ENCODE measurements at regions not wholly inside any gene's neighbourhood (a gene's known extent, or its start where the extent isn't known, plus 50 kb on each side); places are given as distances from the start of the nearest gene placed in this dataset.

DNA sequence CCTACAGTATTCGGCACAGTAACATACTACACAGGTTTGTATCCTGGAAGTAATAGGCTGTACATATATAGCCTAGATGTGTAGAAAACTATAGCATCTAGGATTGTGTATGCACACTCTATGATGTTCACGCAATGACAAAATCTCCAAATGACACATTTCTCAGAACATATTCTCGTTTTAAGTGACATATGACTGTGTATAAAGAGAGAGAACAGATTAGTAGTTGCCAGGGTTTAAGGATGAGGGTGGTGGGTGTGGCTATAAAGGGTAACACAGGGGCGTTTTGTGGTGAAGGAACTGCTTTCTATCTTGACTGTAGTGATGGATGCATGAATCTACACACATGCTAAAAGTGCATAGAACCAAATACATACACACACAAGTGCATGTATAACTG, 101.2 kb downstream of the ARL4A start:
- TF ChIP-seq ZNF8 (CRISPR knock-in tag; IDR thresholded peaks at IDR 0.05): no peak
- TF ChIP-seq, protein P1, sequence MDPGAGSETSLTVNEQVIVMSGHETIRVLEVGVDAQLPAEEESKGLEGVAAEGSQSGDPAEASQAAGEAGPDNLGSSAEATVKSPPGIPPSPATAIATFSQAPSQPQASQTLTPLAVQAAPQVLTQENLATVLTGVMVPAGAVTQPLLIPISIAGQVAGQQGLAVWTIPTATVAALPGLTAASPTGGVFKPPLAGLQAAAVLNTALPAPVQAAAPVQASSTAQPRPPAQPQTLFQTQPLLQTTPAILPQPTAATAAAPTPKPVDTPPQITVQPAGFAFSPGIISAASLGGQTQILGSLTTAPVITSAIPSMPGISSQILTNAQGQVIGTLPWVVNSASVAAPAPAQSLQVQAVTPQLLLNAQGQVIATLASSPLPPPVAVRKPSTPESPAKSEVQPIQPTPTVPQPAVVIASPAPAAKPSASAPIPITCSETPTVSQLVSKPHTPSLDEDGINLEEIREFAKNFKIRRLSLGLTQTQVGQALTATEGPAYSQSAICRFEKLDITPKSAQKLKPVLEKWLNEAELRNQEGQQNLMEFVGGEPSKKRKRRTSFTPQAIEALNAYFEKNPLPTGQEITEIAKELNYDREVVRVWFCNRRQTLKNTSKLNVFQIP (CRISPR knock-in tag; IDR thresholded peaks at IDR 0.05; ENCODE audit: borderline replicate concordance, low read depth): no peak
- TF ChIP-seq ZNF70 (CRISPR knock-in tag; IDR thresholded peaks at IDR 0.05): no peak
- TF ChIP-seq ZFP3 (CRISPR knock-in tag; IDR thresholded peaks at IDR 0.05): no peak
- no peak for TF ChIP-seq ISL1 (CRISPR knock-in tag; IDR thresholded peaks at IDR 0.05)
- no peak for TF ChIP-seq ZC3H10 (CRISPR knock-in tag; IDR thresholded peaks at IDR 0.05)
- no peak for TF ChIP-seq ESRRG (CRISPR knock-in tag; IDR thresholded peaks at IDR 0.05)
- TF ChIP-seq, protein P2, sequence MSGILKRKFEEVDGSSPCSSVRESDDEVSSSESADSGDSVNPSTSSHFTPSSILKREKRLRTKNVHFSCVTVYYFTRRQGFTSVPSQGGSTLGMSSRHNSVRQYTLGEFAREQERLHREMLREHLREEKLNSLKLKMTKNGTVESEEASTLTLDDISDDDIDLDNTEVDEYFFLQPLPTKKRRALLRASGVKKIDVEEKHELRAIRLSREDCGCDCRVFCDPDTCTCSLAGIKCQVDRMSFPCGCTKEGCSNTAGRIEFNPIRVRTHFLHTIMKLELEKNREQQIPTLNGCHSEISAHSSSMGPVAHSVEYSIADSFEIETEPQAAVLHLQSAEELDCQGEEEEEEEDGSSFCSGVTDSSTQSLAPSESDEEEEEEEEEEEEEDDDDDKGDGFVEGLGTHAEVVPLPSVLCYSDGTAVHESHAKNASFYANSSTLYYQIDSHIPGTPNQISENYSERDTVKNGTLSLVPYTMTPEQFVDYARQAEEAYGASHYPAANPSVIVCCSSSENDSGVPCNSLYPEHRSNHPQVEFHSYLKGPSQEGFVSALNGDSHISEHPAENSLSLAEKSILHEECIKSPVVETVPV (CRISPR knock-in tag; IDR thresholded peaks at IDR 0.05): no peak
- TF ChIP-seq TOX (CRISPR knock-in tag; IDR thresholded peaks at IDR 0.05; ENCODE audit: borderline replicate concordance): no peak
- TF ChIP-seq, protein P3, sequence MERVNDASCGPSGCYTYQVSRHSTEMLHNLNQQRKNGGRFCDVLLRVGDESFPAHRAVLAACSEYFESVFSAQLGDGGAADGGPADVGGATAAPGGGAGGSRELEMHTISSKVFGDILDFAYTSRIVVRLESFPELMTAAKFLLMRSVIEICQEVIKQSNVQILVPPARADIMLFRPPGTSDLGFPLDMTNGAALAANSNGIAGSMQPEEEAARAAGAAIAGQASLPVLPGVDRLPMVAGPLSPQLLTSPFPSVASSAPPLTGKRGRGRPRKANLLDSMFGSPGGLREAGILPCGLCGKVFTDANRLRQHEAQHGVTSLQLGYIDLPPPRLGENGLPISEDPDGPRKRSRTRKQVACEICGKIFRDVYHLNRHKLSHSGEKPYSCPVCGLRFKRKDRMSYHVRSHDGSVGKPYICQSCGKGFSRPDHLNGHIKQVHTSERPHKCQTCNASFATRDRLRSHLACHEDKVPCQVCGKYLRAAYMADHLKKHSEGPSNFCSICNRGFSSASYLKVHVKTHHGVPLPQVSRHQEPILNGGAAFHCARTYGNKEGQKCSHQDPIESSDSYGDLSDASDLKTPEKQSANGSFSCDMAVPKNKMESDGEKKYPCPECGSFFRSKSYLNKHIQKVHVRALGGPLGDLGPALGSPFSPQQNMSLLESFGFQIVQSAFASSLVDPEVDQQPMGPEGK (CRISPR knock-in tag; IDR thresholded peaks at IDR 0.05; ENCODE audit: borderline replicate concordance): no peak
- TF ChIP-seq, protein P4, sequence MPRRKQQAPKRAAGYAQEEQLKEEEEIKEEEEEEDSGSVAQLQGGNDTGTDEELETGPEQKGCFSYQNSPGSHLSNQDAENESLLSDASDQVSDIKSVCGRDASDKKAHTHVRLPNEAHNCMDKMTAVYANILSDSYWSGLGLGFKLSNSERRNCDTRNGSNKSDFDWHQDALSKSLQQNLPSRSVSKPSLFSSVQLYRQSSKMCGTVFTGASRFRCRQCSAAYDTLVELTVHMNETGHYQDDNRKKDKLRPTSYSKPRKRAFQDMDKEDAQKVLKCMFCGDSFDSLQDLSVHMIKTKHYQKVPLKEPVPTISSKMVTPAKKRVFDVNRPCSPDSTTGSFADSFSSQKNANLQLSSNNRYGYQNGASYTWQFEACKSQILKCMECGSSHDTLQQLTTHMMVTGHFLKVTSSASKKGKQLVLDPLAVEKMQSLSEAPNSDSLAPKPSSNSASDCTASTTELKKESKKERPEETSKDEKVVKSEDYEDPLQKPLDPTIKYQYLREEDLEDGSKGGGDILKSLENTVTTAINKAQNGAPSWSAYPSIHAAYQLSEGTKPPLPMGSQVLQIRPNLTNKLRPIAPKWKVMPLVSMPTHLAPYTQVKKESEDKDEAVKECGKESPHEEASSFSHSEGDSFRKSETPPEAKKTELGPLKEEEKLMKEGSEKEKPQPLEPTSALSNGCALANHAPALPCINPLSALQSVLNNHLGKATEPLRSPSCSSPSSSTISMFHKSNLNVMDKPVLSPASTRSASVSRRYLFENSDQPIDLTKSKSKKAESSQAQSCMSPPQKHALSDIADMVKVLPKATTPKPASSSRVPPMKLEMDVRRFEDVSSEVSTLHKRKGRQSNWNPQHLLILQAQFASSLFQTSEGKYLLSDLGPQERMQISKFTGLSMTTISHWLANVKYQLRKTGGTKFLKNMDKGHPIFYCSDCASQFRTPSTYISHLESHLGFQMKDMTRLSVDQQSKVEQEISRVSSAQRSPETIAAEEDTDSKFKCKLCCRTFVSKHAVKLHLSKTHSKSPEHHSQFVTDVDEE (CRISPR knock-in tag; IDR thresholded peaks at IDR 0.05): no peak
- no peak for TF ChIP-seq ARNTL (CRISPR knock-in tag; IDR thresholded peaks at IDR 0.05; ENCODE audit: borderline replicate concordance, low read depth)
- no peak for TF ChIP-seq CSDC2 (CRISPR knock-in tag; IDR thresholded peaks at IDR 0.05)
- no peak for TF ChIP-seq PPARA (CRISPR knock-in tag; IDR thresholded peaks at IDR 0.05; ENCODE audit: borderline replicate concordance)
- TF ChIP-seq OSR1 (CRISPR knock-in tag; IDR thresholded peaks at IDR 0.05): no peak
- no peak for TF ChIP-seq SNAI2 (CRISPR knock-in tag; IDR thresholded peaks at IDR 0.05)
- TF ChIP-seq, protein P5, sequence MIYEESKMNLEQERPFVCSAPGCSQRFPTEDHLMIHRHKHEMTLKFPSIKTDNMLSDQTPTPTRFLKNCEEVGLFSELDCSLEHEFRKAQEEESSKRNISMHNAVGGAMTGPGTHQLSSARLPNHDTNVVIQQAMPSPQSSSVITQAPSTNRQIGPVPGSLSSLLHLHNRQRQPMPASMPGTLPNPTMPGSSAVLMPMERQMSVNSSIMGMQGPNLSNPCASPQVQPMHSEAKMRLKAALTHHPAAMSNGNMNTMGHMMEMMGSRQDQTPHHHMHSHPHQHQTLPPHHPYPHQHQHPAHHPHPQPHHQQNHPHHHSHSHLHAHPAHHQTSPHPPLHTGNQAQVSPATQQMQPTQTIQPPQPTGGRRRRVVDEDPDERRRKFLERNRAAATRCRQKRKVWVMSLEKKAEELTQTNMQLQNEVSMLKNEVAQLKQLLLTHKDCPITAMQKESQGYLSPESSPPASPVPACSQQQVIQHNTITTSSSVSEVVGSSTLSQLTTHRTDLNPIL (CRISPR knock-in tag; IDR thresholded peaks at IDR 0.05; ENCODE audit: low read depth): no peak
- ATAC-seq: no peak

DNA sequence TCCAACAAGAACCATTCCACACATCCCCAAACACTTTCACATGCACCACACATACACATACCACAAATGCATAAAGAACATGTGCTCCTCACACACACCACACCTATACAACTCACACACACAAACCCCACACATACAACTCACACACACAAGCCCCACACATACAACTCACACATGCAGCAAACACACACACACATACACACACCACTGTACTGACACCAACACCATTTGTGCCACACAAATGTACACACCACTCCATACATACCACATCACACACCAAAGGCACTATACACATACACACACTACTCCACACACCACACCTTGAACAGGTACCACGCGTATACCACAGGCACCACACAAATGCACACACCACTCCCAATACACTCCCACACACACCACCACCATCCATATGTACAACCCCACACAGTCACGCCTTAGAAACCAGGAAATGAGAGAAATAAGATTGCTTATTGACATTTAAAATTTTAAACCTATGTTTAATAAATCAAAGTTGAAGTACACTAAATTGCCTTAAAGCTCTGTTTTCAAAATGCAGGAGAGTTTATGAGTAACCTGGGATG, 107.4 kb downstream of the ARL4A start:
- TF ChIP-seq SNAI2 (CRISPR knock-in tag; IDR thresholded peaks at IDR 0.05) (no peak), ESRRG (CRISPR knock-in tag; IDR thresholded peaks at IDR 0.05) (no peak), RARB (CRISPR knock-in tag; IDR thresholded peaks at IDR 0.05) (no peak), ZNF70 (CRISPR knock-in tag; IDR thresholded peaks at IDR 0.05) (no peak), ISL1 (CRISPR knock-in tag; IDR thresholded peaks at IDR 0.05) (no peak), TOX (CRISPR knock-in tag; IDR thresholded peaks at IDR 0.05; ENCODE audit: borderline replicate concordance) (no peak), ZC3H10 (CRISPR knock-in tag; IDR thresholded peaks at IDR 0.05) (no peak), ZNF8 (CRISPR knock-in tag; IDR thresholded peaks at IDR 0.05) (no peak), OSR1 (CRISPR knock-in tag; IDR thresholded peaks at IDR 0.05) (no peak), ZFP3 (CRISPR knock-in tag; IDR thresholded peaks at IDR 0.05) (no peak), CSDC2 (CRISPR knock-in tag; IDR thresholded peaks at IDR 0.05) (no peak), TCF4 (CRISPR knock-in tag; IDR thresholded peaks at IDR 0.05; ENCODE audit: borderline replicate concordance) (no peak)
- TF ChIP-seq, protein P3 (CRISPR knock-in tag; IDR thresholded peaks at IDR 0.05; ENCODE audit: borderline replicate concordance): no peak
- TF ChIP-seq, protein P2 (CRISPR knock-in tag; IDR thresholded peaks at IDR 0.05): no peak
- ATAC-seq: no peak

Measured in SK-N-SH treated with all-trans-retinoic acid at 6 μM for 48 hours (cell line).